Dedifferentiated amniotic fluid mesenchymal stem cell (primary cell): ENCODE measurements at regions not wholly inside any gene's neighbourhood (a gene's known extent, or its start where the extent isn't known, plus 50 kb on each side); places are given as distances from the start of the nearest gene placed in this dataset.

Experiments used
- DNase-seq: peaks from one replicate; pipeline ENCODE4 v3.0.0-alpha.2; 2016; ENCODE audit errors: extremely low spot score

DNA sequence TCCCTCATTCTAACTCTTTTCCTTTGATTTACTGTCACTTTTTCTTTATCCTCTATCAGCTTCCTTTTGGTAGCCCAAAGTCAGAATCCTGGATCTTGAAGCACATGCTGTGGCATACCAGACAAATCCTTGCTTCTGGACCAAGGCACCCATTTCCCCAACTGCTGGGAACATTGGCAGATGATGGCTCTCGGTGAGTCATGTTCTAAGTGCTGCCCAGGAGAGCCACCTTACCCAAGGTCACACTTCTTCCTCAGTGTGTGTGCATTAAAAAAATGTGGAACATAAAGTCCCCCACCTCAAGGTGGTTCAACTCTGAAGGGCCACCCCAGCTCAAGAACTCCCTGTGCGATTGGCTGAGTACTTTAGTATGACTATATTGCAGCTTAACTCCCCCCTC, 141.4 kb upstream of the PUM3 start:
- no peak for DNase-seq

DNA sequence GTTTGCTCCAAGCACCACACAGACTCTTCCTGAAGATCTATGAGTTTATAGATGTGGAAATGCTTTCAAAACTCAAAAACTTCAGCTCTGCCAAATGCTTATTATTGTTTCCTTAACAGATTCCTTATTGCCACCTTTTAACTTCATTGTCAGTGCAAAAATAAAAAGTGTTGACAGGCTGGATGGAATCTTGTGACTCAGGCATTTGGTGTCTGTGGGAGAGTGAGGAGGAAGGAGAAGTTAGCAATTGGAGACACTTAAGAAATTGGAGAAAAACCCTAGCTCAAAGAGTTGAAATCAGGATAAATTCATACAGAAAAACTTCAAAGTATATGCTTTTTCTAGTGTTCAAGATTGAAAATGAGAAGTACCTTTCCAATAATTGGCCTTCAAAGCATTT, 140.6 kb upstream of the PUM3 start:
- DNase-seq = no peak

DNA sequence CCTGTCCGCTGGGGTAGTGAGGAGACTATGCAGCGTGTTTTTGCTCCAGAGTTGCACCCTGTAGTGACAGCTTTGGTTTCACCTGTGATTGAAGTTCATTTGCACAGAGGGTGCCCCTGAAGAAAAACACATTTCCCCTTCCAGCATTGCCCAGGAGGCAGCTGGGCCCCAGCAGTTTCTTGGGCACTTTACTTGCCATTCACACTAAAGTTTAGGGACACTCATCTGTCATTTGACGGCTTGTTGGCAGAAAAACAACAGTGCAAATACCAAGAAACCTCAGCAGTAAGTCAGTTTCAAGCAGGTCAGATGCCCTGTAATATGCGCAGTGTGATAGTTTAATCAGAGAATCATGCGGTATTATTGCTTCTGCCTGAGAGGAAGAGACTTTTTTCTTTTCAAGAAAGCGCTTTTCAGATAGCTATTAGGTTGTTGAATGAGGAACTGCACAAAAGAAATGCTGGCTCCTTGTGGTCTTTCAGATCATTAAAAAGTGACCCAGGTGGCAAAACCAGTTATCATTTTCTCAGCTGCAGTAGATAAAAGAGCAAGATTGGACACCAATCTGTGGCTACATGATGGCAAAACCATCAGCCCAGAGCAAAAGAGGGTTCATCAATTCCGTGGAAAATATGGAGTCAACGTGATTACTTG, 136.2 kb upstream of the PUM3 start:
- no peak for DNase-seq

DNA sequence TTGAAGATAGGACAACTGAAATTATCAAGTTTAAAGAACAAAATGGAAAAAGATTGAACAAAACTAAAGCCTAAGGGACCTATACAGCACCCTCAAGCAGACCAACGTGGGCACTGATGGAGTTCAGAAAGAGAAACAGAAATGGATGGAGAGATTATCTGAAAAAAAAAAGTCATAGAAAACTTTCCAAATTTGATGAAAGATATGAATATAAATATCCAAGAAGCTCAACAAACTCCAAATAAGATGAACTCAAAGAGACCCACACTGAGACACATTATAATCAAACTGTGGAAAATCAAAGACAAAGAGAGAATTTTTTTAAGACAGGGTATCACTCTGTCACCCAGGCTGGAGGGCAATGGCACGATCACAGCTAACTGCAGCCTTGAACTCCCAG, 128.6 kb upstream of the PUM3 start:
- DNase-seq = no peak

DNA sequence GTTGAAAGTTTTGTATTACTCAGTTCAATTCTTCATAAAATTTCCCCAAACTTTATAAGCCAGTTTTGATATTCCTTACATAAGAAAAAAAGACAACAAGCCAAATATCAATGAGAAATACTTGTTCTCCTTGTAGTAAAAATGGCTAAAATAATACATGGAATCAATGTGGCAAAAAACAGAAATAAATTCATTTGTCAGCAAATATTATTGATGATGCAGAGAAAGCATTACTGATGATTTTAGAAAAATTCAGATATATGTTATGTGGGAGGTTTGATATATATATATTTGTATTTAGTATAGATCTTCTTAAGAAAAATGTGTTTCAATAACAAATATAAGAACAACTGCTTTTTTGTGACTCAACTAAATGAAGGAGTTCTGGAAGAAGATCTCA, 127.0 kb upstream of the PUM3 start:
- no peak for DNase-seq

- DNase-seq = no peak
Observed at GRCh38 chr9:2967766-2968165, 123.9 kb upstream of the PUM3 start.

GRCh38 chr9:2966565-2967300, 122.8 kb upstream of the PUM3 start:
- no peak for DNase-seq

DNA sequence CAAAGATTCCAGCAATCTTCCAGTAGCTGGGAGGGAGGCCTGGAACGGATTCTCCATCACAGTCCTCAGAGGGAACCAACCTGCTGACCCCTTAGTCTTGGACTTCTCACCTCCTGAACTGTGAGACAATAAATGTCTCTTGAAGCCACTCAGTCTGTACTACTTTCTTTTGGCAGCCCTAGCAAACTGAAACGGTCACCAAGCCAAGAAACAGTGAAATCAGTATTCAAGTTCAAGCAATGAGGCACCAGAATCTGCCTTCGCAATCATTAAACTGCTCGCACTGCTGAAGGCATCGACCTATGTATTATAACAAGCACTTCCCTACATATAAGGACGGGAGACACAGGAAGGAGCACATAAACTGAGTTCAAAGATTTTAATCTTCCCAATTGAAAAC, 120.6 kb upstream of the PUM3 start:
- DNase-seq = no peak

DNA sequence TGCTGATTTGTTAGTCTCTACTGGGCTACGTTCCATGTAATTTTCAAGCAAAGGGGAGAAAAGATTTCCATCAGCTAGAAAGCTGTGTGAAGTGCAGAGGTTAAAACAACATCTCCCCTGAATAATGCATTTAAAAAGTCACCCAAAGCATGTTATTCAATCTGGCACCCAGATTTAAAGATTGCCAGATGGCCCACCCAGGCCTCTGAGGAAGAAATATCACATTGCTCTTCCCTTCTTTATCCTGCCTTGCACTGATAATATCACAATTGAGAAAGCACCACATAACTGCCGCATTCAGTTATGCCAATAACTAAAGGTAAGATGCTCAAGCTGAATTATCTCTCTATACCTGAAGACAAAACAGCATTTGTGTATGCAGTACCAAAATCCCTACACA, 119.4 kb upstream of the PUM3 start:
- DNase-seq = no peak

DNA sequence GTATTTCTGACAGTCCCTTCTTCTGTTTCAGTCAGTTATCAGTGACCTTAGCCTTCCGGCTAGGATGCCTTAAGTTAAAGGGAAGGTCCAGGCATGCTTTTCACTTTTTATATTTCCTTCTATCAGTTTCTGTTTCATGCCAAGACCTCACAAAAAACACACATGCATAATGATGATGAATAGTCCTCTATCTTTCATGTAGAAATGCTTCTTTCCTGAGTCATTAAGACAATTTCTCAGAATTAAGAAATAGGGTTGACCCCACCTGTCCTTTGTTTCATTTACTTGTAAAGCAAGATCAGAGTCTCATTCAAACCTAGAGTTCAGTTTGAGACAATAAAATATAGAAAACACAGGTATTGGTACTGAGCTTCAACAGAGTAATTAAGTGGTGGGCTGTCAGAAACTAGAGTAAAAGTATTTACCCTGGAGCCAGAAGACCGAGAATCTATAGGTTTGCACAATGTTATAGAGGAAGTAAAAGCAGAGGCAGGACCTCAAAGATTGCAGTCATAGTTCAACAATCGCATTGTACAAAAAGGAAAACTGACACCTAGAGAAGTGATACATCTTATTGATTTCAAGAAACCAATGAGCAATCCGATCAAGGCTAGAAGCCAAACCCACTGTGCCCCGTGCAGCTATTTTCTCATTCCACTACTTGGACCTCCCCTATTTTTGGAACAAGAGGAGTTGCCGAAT, 118.7 kb upstream of the PUM3 start:
- DNase-seq = no peak

GRCh38 chr9:2958219-2958618, 114.3 kb upstream of the PUM3 start:
- no peak for DNase-seq

- no peak for DNase-seq
Observed at GRCh38 chr9:2957656-2958200, 113.8 kb upstream of the PUM3 start.

- DNase-seq = no peak
Observed at GRCh38 chr9:2955575-2955974, 111.7 kb upstream of the PUM3 start.

GRCh38 chr9:2939368-2939767, 95.5 kb upstream of the PUM3 start:
- no peak for DNase-seq

GRCh38 chr9:2936221-2936620, 92.3 kb upstream of the PUM3 start:
- DNase-seq = no peak

GRCh38 chr9:2934883-2935282, 91.0 kb upstream of the PUM3 start:
- no peak for DNase-seq

- no peak for DNase-seq
Observed at GRCh38 chr9:2934241-2934650, 90.4 kb upstream of the PUM3 start.

GRCh38 chr9:2933165-2934095, 89.5 kb upstream of the PUM3 start:
- DNase-seq = no peak

- DNase-seq = no peak
Observed at GRCh38 chr9:2928411-2928810, 84.5 kb upstream of the PUM3 start.

DNA sequence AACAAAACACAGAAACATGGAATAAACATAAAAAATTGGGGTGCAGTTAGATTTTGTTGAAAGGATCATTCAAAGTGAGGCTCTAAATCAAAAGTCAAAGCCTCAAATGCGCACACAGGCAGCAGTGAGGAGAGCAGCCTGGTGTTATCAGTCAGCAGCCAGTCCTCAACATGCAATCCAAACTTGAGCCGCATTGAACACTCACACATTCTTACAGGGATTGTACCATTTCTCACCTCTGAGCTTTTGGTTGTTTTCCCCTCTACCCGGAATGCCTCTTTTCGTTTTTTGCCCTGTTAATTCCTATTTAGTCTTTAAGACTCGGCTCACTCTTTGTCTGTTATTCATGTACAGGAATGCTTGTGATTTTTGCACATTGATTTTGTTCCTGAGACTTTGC, 81.1 kb upstream of the PUM3 start:
- DNase-seq = no peak

GRCh38 chr9:2924380-2924768, 80.5 kb upstream of the PUM3 start:
- no peak for DNase-seq
